Kasumi-1 (cell line): ENCODE measurements at regions not wholly inside any gene's neighbourhood (a gene's known extent, or its start where the extent isn't known, plus 50 kb on each side); places are given as distances from the start of the nearest gene placed in this dataset.
"Not testable (repeated sequence)": the region's sequence is repeated elsewhere in the genome, so short reads cannot be mapped to it uniquely, and the experiment has no call there.

Experiments
- DNase-seq, 2 experiments: peaks; one replicate each; lab custom pipeline; 2025; lab: John Stamatoyannopoulos, UW

DNA sequence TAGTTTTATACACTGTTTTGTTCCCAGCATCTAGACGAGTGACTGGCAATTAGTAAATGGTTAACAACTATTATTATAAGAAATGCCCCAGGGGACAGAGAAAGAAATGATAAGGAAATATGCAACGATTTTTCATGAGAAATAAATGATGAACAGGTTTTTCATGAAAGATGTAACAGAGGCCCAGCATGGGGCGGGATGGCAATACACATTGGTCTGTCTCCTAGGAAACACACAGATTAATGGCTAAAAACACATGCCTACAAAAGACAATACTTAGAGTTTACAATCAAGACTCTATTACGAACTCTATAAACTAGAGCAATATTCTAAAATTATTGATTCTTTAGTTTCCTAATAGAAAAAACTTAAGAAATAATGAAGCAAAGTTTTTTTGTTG, 441.5 kb upstream of the CDH9 start:
- DNase-seq, result no peak

DNA sequence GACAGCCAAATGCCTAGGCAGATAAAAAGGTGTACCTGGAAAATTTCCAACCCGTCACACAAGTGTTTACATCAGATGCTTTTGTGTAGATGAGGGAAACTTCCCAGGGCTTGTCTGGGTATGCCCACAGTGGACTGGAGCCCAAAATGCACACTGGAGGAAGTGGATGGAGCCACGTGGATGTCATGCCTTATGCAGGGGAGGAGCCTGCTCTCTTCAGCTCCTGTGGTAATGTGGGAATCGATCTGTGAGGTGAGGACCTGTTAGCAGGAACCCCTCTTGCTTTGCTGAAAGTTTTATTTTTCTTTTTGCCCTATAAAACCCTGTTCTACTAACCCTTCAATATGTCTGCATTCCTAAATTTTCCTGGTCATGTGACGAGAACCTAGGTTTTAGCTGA, 439.2 kb upstream of the CDH9 start:
- no peak for DNase-seq

DNA sequence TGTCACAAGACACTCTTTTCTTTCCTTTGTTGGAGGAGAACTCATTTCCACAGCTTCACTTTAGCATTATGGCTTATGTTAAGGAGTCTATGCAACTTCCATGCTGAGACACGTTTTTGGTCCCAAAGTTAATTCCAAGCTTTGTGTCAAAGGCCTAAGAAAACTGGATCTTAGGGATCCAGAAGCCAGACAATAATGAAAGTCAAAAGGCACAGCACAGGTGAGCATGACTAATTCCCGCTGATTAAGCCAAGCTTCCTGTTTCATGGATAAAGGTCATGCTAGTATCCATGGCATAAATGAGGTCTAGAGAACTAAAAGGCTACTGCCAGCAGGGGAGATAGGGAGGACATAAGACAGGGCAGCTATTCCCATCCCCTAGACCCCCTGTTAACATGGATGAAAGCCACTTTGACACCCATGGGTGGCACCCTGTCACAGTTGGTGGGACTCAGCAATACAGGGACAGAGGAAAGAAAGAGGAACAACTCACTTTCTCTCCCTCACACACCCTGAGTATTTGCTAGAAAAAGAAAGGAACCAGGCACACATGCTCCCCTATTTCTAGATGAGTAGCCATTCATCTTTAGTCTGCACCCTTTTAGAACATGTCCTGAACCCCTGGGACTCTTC, 438.1 kb upstream of the CDH9 start:
- no peak for DNase-seq

DNA sequence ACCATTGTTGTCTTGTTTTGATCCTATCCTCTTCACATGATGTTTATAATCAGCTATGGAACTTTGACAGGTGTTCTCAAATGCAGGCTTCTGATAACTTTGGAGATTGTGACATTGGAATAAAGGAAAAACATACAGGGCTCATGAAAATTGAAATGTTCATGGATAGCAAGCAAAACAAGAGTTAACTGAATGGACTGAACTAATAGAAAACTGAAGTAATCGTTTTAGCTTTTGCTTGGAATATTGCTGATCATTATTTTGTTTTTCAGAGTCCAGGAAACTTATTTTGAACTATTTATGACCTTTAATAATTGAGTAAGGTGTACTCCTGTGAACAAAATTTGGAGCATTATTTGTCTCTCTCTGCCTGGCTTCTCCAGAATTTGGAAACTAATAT, 436.7 kb upstream of the CDH9 start:
- DNase-seq, result no peak

DNA sequence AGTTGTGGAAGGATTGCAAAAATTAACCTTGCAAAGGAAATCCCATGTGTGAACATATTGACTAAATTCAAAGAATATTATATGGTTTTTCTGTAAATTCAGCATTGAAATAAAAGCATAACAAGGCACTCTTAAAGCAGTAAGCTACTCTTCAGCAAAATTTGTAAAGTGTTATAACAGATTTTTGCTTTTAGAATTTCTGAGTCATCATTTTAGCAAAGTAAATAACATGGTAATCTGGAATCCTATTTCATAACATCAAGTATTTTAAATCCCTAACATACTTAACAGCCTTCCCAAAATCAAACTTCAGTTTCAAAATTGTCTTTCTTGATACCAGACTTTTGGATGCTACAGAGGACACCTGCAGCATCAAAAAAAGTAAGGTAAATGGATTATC, 436.0 kb upstream of the CDH9 start:
- DNase-seq, result no peak

DNA sequence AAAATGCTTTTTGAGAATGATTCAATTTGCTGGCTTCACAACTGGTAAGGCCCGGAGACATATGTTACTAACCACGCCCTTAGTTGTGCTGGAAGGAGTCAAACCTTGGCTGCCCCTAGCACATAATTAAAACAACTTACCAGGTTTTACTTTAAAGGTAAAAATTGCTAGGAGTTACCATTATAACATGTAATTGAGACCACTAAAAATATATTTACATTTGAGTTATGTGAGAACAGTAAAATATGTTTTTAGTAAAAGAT, 435.6 kb upstream of the CDH9 start:
- DNase-seq, result no peak

DNA sequence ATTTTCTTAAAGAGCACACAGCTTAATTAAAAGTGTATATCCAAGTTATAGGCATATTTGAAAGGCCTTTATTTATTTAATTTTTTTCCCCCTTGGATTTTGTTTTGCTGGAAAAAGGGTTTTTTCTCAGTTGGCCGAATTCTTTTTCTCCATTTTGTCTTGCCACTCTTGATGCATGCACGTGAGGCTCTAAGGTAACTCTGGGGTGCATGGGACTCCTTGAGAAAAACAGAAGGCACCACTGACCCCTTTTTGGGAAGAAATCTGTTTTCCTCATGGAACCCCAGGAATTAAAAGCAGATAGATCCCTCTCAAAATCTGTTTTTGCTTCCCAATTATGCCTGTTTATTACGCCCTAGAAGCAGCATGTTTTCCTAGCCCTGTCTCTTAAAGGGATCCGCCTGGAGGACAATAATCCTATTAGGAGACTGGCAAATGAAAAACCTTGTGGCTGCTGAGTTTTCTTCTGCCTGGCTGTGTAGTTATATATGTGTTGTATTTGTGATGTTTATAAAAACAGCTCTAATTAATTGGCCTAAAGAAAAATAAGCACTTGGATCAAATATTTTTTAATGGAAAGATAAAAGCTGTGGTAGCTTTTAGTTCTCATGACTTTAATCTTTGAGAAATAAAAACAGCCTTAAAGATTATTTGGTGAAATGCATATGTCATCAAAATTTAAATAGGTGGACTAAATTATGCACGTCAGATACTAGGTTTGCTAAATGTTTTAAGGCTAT, 435.1 kb upstream of the CDH9 start:
- no peak for DNase-seq

DNA sequence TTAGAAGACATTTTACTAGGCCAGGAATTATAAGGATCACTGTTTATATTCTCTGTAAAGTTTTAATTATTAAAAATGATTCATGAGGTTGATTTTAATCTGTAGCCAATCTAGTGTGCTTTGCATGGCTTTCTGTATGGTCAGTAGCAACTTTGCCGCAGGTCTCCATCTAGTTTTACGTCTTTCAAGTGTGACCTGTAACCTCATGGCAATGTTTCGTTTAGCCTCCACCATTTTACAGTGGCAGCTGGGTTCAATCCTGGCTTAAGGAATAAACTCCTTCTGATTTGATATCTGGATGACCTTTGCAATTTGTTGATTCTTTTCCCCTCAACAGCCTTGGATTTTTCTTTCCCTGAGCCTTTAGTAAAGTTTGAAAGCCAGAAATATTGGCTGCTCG, 434.5 kb upstream of the CDH9 start:
- no peak for DNase-seq

DNA sequence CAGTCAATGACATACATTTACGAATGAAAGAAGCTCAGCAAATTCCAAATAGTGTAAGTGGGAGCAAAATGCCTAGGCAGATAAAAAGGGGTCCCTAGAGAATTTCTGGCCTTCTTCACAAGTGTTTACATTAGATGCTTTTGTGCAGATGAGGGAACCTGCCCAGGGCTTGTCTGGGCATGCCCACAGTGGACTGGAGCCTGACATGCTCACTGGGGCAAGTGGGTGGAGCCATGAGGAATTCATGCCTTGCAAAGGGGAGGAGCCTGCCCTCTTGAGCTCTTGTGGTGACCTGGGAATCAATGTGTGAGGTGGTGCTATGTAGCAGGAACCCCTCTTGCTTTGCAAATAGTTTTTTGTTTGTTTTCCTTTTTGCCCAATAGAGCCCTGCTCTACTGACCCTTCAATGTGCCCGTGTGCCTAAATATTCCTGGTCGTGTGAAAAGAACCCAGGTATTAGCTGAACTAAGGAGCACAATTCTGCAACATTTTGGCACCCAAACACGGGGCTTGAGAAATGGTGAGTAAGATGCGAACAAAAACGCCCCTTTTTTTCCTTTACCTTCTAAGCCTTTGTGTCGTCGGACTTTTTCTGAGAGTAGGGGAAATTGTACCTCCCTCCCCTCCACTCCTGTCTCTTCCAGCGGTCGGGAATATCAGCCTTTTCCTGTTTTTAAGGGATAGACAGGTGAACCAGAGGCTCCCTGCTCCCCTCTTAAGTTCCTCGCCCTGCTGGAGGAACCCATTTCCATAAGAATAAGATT, 433.8 kb upstream of the CDH9 start:
- DNase-seq, result no peak

DNA sequence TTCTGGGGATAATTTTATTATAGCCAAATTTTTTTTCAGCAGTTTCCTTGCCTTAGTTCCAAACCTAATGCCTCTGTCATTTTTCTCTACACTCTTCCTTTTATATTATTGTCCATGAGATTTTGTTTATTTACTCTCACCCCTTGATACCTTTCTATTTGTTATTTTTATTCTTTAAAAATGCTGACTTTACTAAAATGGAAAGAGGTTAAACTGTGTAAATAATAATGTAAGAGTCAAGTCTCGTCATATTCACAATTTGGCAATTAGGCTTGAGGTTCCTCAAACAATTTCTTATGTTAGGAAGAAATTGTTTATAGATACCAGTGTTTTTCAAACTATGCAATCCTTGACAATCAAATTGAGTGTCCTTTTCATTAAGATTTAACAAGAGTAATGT, 428.6 kb upstream of the CDH9 start:
- DNase-seq, result no peak

DNA sequence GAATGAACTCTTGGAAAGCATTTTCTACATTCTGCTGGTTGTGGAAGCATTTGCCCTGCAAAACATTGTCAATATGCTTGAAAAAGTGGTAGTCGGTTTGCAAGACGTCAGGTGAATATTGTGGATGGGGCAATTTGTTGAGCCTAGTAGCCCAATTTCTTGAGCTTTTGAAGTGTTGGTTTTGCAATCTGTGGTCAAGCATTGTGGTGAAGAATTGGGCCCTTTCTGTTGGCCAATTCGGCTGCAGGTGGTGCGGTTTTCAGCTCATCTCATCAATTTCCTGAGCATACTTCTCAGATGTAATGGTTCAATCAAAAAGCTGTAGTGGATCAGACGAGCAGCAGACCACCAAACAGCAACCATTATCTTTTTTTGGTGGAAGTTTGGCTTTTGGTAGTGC, 426.8 kb upstream of the CDH9 start:
- no peak for DNase-seq

DNA sequence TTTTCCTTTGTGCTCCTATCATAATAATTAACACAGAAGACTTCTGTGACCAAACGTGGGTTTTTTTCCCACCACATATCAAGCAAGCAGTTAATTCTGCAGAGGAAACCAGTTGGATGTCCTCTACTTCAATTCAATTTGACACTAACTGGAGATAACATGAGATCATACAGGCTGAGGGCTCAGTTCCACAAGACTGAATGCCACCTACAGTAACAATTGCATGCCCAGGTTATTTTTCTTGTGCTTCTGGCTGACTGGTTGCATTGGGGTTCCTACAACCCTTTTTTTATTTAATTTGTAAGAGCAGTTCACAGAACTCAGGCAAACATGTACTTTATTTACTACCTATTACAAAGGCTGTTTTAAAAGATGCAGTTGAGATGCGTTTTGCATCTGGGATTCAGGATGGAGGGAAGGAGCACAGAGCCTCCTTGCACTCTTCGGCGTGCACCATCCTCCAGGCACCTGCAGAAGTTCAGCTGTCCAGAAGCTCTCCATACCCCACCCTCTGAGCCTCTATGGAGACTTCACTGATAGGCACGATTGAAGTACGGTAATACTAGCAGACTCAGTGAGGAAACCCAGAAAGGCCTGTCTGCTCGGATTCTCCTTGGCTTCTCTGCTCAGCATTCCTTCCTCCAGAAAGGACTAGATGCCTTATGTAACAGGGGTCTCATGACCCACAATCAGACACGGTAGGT, 425.2 kb upstream of the CDH9 start:
- no peak for DNase-seq

DNA sequence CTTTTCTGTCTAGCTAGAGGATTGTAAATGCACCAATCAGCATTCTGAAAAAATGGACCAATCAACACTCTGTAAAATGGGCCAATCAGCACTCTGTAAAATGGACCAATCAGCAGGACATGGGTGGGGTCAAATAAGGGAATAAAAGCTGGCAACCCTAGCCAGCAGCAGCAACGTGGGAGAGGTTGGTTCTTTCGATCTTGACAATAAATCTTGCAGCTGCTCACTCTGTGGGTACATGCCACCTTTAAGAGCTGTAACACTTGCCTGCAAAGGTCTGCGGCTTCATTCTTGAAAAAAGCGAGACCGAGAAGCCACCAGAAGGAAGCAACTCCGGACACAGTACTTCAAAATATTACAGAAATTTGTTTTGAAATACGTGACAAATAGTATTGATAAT, 424.6 kb upstream of the CDH9 start:
- DNase-seq, result no peak

DNA sequence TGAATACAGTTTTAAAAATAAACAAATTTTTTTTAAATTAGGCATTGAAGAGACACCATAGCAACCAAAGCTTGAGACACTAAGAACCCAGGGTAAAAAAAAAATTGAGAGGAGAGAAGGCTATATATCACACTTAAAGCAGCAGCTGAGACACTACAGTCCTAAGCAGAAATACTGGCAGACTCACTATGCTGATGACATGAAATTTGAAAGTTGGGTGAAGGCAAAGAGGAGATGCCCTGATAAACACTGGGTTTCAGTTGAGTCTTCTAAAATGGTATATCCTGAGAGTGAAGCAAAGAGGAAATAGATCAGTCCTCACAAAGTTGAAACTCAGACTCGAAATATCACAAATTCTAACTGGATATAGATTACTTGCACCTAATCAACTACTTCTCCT, 419.9 kb upstream of the CDH9 start:
- no peak for DNase-seq

DNA sequence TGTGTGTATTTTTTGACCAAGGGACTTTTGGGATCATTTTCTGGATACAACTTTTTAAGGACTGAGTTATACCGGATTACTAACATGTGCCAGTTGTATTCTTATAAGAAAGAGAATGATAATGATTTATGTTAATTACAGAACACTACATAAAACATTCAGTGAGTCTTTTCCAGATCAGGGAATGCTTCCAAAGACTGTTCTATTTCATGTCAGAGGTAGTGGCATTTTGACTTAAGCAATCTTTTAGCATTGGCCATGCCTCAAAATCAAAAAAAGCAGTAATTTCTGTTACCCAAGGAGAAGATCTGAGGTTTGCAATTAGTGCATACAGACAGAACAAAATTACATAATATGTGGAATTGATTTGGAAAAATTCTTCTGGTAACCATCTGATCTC, 413.0 kb upstream of the CDH9 start:
- no peak for DNase-seq

DNA sequence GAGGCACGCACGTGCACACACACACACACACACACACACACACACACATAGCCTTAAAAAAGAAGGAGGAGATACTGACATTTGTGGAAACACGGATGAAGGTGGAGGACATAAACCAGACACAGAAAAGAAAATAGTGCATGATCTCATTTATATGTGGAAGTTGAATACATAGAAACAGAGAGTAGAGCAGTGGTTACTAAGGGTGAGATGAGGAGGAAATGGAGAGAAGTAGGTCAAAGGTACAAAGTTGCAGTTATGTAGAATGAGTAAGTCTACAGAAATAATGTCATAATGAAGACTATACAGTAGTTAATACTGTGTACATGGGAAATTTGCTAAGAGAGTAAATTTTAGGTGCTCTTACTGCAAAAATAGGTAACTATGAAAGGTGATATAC, 412.2 kb upstream of the CDH9 start:
- no peak for DNase-seq

DNA sequence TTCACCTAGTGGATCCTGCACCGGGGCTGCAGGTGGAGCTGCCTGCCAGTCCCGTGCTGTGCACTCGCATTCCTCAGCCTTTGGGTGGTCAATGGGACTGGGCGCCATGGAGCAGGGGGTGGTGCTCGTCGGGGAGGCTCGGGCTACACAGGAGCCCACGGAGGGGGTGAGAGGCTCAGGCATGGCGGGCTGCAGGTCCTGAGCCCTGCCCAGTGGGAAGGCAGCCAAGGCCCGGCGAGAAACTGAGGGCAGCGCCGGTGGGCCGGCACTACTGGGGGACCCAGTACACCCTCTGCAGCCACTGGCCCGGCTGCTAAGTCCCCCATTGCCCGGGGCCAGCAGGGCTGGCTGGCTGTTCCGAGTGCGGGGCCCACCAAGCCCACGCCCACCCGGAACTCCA, 401.0 kb upstream of the CDH9 start:
- not testable (repeated sequence) for DNase-seq

DNA sequence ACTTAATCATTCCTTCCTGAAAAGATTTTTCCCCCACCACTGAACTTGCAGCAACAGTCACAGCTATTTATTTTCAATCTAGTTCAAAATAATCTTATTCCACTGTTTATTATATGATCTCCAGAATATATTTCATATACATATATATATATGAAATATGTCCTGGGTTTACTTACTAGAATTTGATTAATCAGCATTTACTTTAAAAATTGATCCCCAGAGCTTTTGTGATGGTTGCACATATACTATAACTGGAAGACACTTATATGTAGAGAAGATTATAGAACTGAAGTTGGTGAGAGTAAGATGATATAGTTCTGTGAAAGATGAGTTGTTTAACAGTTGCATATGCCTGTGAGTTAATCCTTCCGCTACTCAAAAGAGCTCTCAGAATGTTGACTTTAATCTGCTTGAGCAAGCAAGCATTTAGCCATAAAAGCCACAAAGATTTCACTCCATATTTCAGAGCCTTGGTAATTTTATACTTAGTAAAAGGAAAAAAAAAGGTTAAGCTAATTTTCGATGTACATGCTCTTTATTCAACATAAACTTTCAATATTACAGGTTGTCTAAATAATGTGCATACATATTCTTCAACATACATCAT, 399.3 kb upstream of the CDH9 start:
- DNase-seq, result no peak

DNA sequence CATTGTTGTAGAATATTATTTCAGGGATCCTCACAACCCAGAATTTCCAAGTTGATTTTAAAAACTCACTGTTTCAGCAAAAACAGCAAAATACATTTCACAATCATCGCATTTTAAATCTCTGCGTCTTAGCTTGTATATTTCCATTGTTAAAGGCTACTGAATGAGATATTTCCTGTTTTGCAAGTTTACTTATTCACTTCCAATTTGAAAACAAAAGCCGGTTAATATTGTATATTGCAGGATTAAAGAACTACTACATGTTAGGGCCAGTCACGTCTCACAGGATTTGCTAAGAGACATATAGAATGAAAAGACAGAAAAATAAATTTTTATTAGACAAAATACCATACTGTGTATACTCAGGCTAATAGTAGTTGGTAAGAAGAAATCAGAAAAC, 395.9 kb upstream of the CDH9 start:
- no peak for DNase-seq

DNA sequence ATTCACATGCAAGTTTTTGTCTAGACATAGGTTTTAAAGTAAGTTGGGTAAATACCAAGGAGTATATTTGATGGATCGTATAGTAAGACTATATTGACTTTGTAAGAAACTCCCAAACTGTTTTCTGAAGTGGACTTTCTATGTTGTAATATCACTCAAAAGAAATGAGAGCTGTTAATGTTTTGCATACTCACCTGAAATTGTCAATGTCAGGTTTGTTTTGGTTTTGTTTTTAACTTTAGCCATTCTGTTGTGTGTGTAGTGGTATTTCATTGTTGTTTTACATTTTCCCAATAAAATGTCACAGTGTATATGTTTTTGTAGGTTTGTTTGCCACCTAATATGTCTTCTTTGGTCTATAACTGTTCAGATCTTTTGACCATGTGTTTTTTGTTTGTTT, 375.7 kb upstream of the CDH9 start:
- no peak for DNase-seq

DNA sequence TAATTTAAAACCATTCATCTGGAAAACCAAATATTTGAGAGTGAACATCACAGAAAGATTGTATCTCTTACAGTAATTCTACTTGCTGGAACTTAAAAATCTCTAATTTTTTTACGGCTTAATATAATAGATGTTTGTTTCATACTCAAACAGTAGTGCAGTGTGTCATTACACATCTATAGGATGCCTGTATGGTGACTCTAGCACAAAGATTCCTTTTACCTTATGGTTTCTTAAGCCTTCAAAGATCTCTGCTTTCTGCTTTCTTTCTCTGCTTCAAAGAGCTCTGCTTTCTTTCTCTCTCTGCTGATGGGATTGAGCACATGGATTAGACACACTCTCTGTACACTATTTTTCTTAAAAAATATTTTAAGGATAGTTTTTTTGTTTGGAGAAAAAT, 374.0 kb upstream of the CDH9 start:
- DNase-seq, result no peak

DNA sequence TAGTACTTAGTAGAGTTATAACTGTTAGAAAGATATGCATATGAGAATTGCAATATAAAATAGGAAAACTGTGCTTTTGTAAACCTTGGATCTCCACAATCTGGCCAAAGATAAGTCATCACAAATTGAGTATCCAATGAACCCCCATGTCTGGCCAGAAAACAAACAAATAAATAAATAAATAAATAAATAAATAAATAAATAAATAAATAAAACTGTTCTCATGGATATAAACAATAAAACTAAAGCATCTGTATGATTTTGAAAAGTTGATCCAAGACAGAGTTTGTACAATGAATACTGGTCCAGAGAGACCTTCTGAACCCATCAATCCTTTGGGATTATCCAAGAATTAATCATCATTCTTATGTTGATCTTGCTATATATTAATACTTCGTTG, 367.6 kb upstream of the CDH9 start:
- DNase-seq, result no peak
